ENCODE measurements at regions not wholly inside any gene's neighbourhood (a gene's known extent, or its start where the extent isn't known, plus 50 kb on each side); places are given as distances from the start of the nearest gene placed in this dataset.

GRCh38 chr11:45398325-45398724 lies 112.2 kb upstream of the SYT13 start:
- Histone ChIP-seq H2AFZ (replicated peaks; ENCODE audit: low read length, poor library complexity) (no peak overlapping the region), H3K4me2 (ENCODE audit: low read depth, low read length) (no peak overlapping the region), H4K91ac (ENCODE audit: insufficient read depth, low read depth, low read length) (no peak overlapping the region), H2AK9ac (replicated peaks; ENCODE audit: low read depth, low read length, poor library complexity) (no peak overlapping the region), H2BK5ac (ENCODE audit: low read depth, low read length, poor library complexity, severe bottlenecking) (no peak overlapping the region), H3K9ac (ENCODE audit: low read depth, low read length) (no peak overlapping the region), H3K4ac (ENCODE audit: low read depth, low read length) (no peak overlapping the region), H3K9me3 (ENCODE audit: control insufficient read depth, insufficient read depth, low read length) (no peaks in the 10 kb centered on the region), H3K56ac (ENCODE audit: extremely low read depth, insufficient read depth, low read length) (no peak overlapping the region), H3K18ac (ENCODE audit: low read depth, low read length) (no peak overlapping the region), H3K27ac (ENCODE audit: insufficient read depth, low read length) (no peak overlapping the region), H2BK120ac (ENCODE audit: low read depth, low read length) (no peak overlapping the region), H3K36me3 (ENCODE audit: control insufficient read depth, insufficient read depth, low read length) (no peaks in the 10 kb centered on the region), H3K23ac (ENCODE audit: low read depth, low read length) (no peak overlapping the region), H3K4me3 (ENCODE audit: insufficient read depth, low read depth, low read length) (no peak overlapping the region), H3K27me3 (ENCODE audit: control insufficient read depth, insufficient read depth, low read length) (peaks cover 2% of the 10 kb centered on the region), H2AK5ac (ENCODE audit: low read depth, low read length) (no peak overlapping the region), H2BK20ac (ENCODE audit: low read depth, low read length) (no peak overlapping the region), H4K5ac (ENCODE audit: low read depth, low read length) (no peak overlapping the region), H3K9me1 (ENCODE audit: insufficient read depth, low read length) (no peaks in the 10 kb centered on the region), H3K79me1 (ENCODE audit: low read depth in 1 of 2, low read length in 2 of 2) (no peaks in the 10 kb centered on the region), H3K14ac (replicated peaks; ENCODE audit: low read depth, low read length) (no peak overlapping the region), H2BK15ac (ENCODE audit: low read depth, low read length) (no peak overlapping the region), H4K8ac (ENCODE audit: low read depth in 2 of 2, low read length in 2 of 2) (no peak overlapping the region), H4K20me1 (ENCODE audit: insufficient read depth, low read length) (no peaks in the 10 kb centered on the region), H3K4me1 (ENCODE audit: control insufficient read depth, insufficient read depth, low read length) (no peaks in the 10 kb centered on the region)
- no TSS peak for BruUV-seq (replicated peaks)
- ChIA-PET CTCF (no interaction called here), POLR2A (ENCODE audit: unreplicated experiment) (no interaction called here)
- 88% methylated on average over 7 of the region's 8 CpGs; no CpG with 5 or more reads in 1 of the 2 experiments for WGBS, 2 experiments (ENCODE audit: extremely low coverage in 2 of 2, insufficient read length in 1 of 2)
- TF ChIP-seq SMC3 (IDR thresholded peaks at IDR 0.05; ENCODE audit: low read depth, low read length), result no peak
- no peak for TF ChIP-seq ELK1 (IDR thresholded peaks at IDR 0.05; ENCODE audit: borderline replicate concordance, low read depth, low read length)
- no peak for TF ChIP-seq RAD21 (IDR thresholded peaks at IDR 0.05; ENCODE audit: low read length)
- TF ChIP-seq USF2 (IDR thresholded peaks at IDR 0.05; ENCODE audit: low read depth, low read length), result no peak
- TF ChIP-seq RFX5 (IDR thresholded peaks at IDR 0.05; ENCODE audit: low read depth, low read length), result no peak
- no peak for TF ChIP-seq RCOR1 (IDR thresholded peaks at IDR 0.05; ENCODE audit: insufficient replicate concordance, low read length)
- in situ Hi-C loops (cut with MboI; ENCODE audit: low sequenced_read_pairs) (no loop called here), dilution Hi-C loops (cut with HindIII; ENCODE audit: low sequenced_read_pairs, unreplicated experiment) (no loop called here), intact Hi-C loops (cut with micrococcal nuclease) (no loop called here)
- ATAC-seq (ENCODE audit: low read depth) (no peak), DNase-seq (no peak)

All from IMR-90 (cell line).